Sigmoid colon (tissue), 6 donors: ENCODE measurements at regions not wholly inside any gene's neighbourhood (a gene's known extent, or its start where the extent isn't known, plus 50 kb on each side); places are given as distances from the start of the nearest gene placed in this dataset.

Experiments used
- DNase-seq: peaks from one replicate; pipeline ENCODE4 v3.0.0-alpha.2; 2019
- H3K27ac ChIP-seq, 4 donors: fragments of 200-600 bp; sonication (generic); one replicate each; pipeline ENCODE4 v1.5.1; 2016 to 2019; ENCODE audit warnings: mild to moderate bottlenecking in 1 of 4
- H3K27me3 ChIP-seq, 3 donors: fragments of 200-600 bp; sonication (generic); one replicate each; pipeline ENCODE4 v1.5.1; 2019; ENCODE audit warnings: mild to moderate bottlenecking in 1 of 3
- H3K36me3 ChIP-seq, 4 donors: fragments of 200-600 bp; sonication (generic); one replicate each; pipeline ENCODE4 v1.5.1; 2016 to 2019
- H3K4me1 ChIP-seq, 4 donors: fragments of 200-600 bp; sonication (generic); one replicate each; pipeline ENCODE4 v1.5.1; 2017 to 2019
- H3K4me3 ChIP-seq, 4 donors: fragments of 200-600 bp; sonication (generic); one replicate each; pipeline ENCODE4 v1.5.1; 2017 to 2019; ENCODE audit warnings: mild to moderate bottlenecking in 2 of 4, moderate library complexity in 1 of 4
- H3K9me3 ChIP-seq, 4 donors: fragments of 200-600 bp in 3 of 4; sonication (generic) in 3 of 4; one replicate each; pipeline versions ENCODE4 v1.5.1 to v1.6.1; 2013 to 2019
- CTCF ChIP-seq, 4 experiments: fragments of 450-650 bp in 3 of 4; fragments of 200-600 bp in 1 of 4; IDR thresholded peaks; one replicate each; pipeline ENCODE4 v1.5.1; 2016 to 2019; ENCODE audit warnings: antibody characterized with exemption in 4 of 4, mild to moderate bottlenecking in 3 of 4, moderate library complexity in 2 of 4
- EP300 ChIP-seq, 4 donors: sonication (generic); formaldehyde crosslinking; IDR thresholded peaks; one replicate each; pipeline ENCODE4 v1.6.1; 2017; ENCODE audit warnings: antibody characterized with exemption in 4 of 4
- POLR2A ChIP-seq, 2 donors: fragments of 450-650 bp; IDR thresholded peaks; one replicate each; pipeline ENCODE4 v1.6.1; 2016; ENCODE audit warnings: antibody characterized with exemption in 2 of 2, mild to moderate bottlenecking in 2 of 2, moderate library complexity in 2 of 2
- POLR2AphosphoS5 ChIP-seq, 4 donors: sonication (generic); formaldehyde crosslinking; IDR thresholded peaks; one replicate each; pipeline ENCODE4 v1.6.1; 2017; ENCODE audit warnings: antibody characterized with exemption in 4 of 4
- WGBS, 2 donors: extraction: QIAGEN DNeasy Blood & Tissue Kit; methylation state at CpG; one replicate each; pipeline ENCODE4 v1.1.7; 2013; 5-methylcytosine and 5-hydroxymethylcytosine counted together
- intact Hi-C: fragments of 100-400 bp; cut with DNase I; formaldehyde crosslinking; loops from one replicate; pipeline ENCODE4 v1.15.1; 2023
- donor health status: healthy with polysubstance abuse.
- donor health status: healthy.

- intact Hi-C loops = no loop called here
- WGBS, 2 donors = 82 to 89% methylated on average over 11 of the region's 11 CpGs
- DNase-seq = no peak
These were observed 175.9 kb upstream of the C14orf180 start for GRCh38 chr14:104403421-104404220.

GRCh38 chr14:104404922-104405321 is 174.6 kb upstream of the C14orf180 start:
- H3K36me3 ChIP-seq = no peaks in the 10 kb centered on the region
- WGBS, 2 donors = 81 to 83% methylated on average over 7 of the region's 7 CpGs
- H3K4me1 ChIP-seq = no peaks in the 10 kb centered on the region
- H3K27ac ChIP-seq = no peak overlapping the region
- no peak for TF ChIP-seq EP300 (IDR thresholded peaks at IDR 0.05)
- no peak for TF ChIP-seq POLR2A (IDR thresholded peaks at IDR 0.05)
- TF ChIP-seq CTCF (IDR thresholded peaks at IDR 0.05) = no peak
- TF ChIP-seq POLR2AphosphoS5 (IDR thresholded peaks at IDR 0.05) = no peak
- H3K9me3 ChIP-seq = peaks cover 0 to 3% (median 1%) of the 10 kb centered on the region in 4 donors
- intact Hi-C loops = no loop called here
- no peaks in the 10 kb centered on the region for H3K27me3 ChIP-seq
- DNase-seq = no peak
- no peak overlapping the region for H3K4me3 ChIP-seq

More at GRCh38 chr14:104403421-104404220, 175.9 kb upstream of the C14orf180 start:
- H3K27ac ChIP-seq = no peak overlapping the region
- no peaks in the 10 kb centered on the region for H3K27me3 ChIP-seq
- TF ChIP-seq POLR2AphosphoS5 (IDR thresholded peaks at IDR 0.05) (no peak), POLR2A (IDR thresholded peaks at IDR 0.05) (no peak), EP300 (IDR thresholded peaks at IDR 0.05) (no peak), CTCF (IDR thresholded peaks at IDR 0.05) (no peak)
- peaks cover 0 to 3% (median under 1%) of the 10 kb centered on the region in 4 donors for H3K9me3 ChIP-seq
- no peaks in the 10 kb centered on the region for H3K36me3 ChIP-seq
- no peak overlapping the region for H3K4me3 ChIP-seq
- H3K4me1 ChIP-seq = no peaks in the 10 kb centered on the region

GRCh38 chr14:104405360-104406226 is 174.0 kb upstream of the C14orf180 start:
- H3K27me3 ChIP-seq = no peaks in the 10 kb centered on the region
- DNase-seq = no peak
- H3K27ac ChIP-seq = no peak overlapping the region
- no peak for TF ChIP-seq CTCF (IDR thresholded peaks at IDR 0.05)
- TF ChIP-seq EP300 (IDR thresholded peaks at IDR 0.05) = no peak
- no peak overlapping the region for H3K4me3 ChIP-seq
- intact Hi-C loops = no loop called here
- 70 to 78% methylated on average over 9 of the region's 9 CpGs for WGBS, 2 donors
- peaks cover 0 to 3% (median 1%) of the 10 kb centered on the region in 4 donors for H3K9me3 ChIP-seq
- no peaks in the 10 kb centered on the region for H3K36me3 ChIP-seq
- no peaks in the 10 kb centered on the region for H3K4me1 ChIP-seq

- Histone ChIP-seq H3K27me3 (no peaks in the 10 kb centered on the region), H3K4me1 (no peaks in the 10 kb centered on the region), H3K9me3 (peaks cover 0 to 3% (median 1%) of the 10 kb centered on the region in 4 donors), H3K36me3 (no peaks in the 10 kb centered on the region), H3K27ac (no peak overlapping the region), H3K4me3 (no peak overlapping the region)
- no peak for TF ChIP-seq POLR2A (IDR thresholded peaks at IDR 0.05)
- TF ChIP-seq EP300 (IDR thresholded peaks at IDR 0.05) = no peak
- TF ChIP-seq CTCF (IDR thresholded peaks at IDR 0.05) = no peak
- TF ChIP-seq POLR2AphosphoS5 (IDR thresholded peaks at IDR 0.05) = no peak
- 82% methylated on average over 5 of the region's 5 CpGs for WGBS, 2 donors
- intact Hi-C loops = no loop called here
- DNase-seq = no peak
These were observed 172.7 kb upstream of the C14orf180 start for GRCh38 chr14:104406831-104407230.
